PC-3 (cell line): ENCODE measurements at regions not wholly inside any gene's neighbourhood (a gene's known extent, or its start where the extent isn't known, plus 50 kb on each side); places are given as distances from the start of the nearest gene placed in this dataset.

ENCODE experiments used
- ATAC-seq: fragments of 200-7000 bp; cut with Tn5 transposase; 2 replicates; pipeline ENCODE4 v1.9.1; 2020; ENCODE audit warnings: mild to moderate bottlenecking, moderate library complexity
- BruUV-seq: library from RNA; stranded (reverse); fragments of 400-500 nt; replicated peaks from 2 replicates; lab custom pipeline; 2021; lab: Mats Ljungman, UMichigan
- CTCF ChIA-PET: fragments of 300-600 bp; sonication (Branson Sonifier 250); formaldehyde crosslinking; loops from one replicate; lab custom pipeline; 2022; ENCODE audit warnings: antibody characterized with exemption; lab: Charles Lee
- POLR2A ChIA-PET: fragments of 300-600 bp; sonication (Branson Sonifier 250); formaldehyde crosslinking; loops from one replicate; lab custom pipeline; 2022; ENCODE audit warnings: antibody characterized with exemption; ENCODE audit not compliant: unreplicated experiment; lab: Charles Lee
- DNase-seq: peaks from one replicate; pipeline ENCODE4 v3.0.0-alpha.2; 2015
- H2AFZ ChIP-seq: fragments of 300-600 bp; sonication (generic); 2 replicates; pipeline ENCODE4 v1.6.0; 2016; ENCODE audit warnings: antibody characterized with exemption, low read length
- H3F3A ChIP-seq: fragments of 300-600 bp; sonication (generic); one replicate; pipeline ENCODE4 v1.6.0; 2017; ENCODE audit warnings: antibody characterized with exemption, low read length, control low read depth, mild to moderate bottlenecking; ENCODE audit not compliant: unreplicated experiment
- H3K27ac ChIP-seq: fragments of 300-600 bp; sonication (generic); 2 replicates; pipeline ENCODE4 v1.5.1; 2016; ENCODE audit warnings: mild to moderate bottlenecking, low read length
- H3K27me3 ChIP-seq: fragments of 300-600 bp; sonication (generic); 2 replicates; pipeline ENCODE4 v1.6.1; 2016; ENCODE audit warnings: low read length, mixed read lengths
- H3K36me3 ChIP-seq: fragments of 300-600 bp; sonication (generic); 2 replicates; pipeline ENCODE4 v1.6.1; 2016; ENCODE audit warnings: low read depth, mixed run types, low read length, mixed read lengths
- H3K4me1 ChIP-seq: fragments of 300-600 bp; sonication (generic); 2 replicates; pipeline ENCODE4 v1.5.1; 2016; ENCODE audit warnings: low read length; ENCODE audit not compliant: insufficient read depth
- H3K4me2 ChIP-seq: fragments of 300-600 bp; sonication (generic); 2 replicates; pipeline ENCODE4 v1.6.0; 2016; ENCODE audit warnings: low read length
- H3K4me3 ChIP-seq: fragments of 300-600 bp; sonication (generic); 2 replicates; pipeline ENCODE4 v1.5.1; 2016; ENCODE audit warnings: mild to moderate bottlenecking, low read length, mixed read lengths
- H3K79me2 ChIP-seq: fragments of 300-600 bp; sonication (generic); 2 replicates; pipeline ENCODE4 v1.6.1; 2017; ENCODE audit warnings: low read length, mixed read lengths
- H3K9ac ChIP-seq: fragments of 300-600 bp; sonication (generic); 2 replicates; pipeline ENCODE4 v1.6.0; 2016; ENCODE audit warnings: mild to moderate bottlenecking, low read length
- H3K9me2 ChIP-seq: fragments of 300-600 bp; sonication (generic); replicated peaks from 2 replicates; pipeline ENCODE4 v1.6.1; 2016; ENCODE audit warnings: mixed run types, low read length, mixed read lengths
- H3K9me3 ChIP-seq: fragments of 300-600 bp; sonication (generic); 2 replicates; pipeline ENCODE4 v1.6.1; 2016; ENCODE audit warnings: low read length, mixed read lengths
- H4K20me1 ChIP-seq: fragments of 300-600 bp; sonication (generic); 2 replicates; pipeline ENCODE4 v1.6.1; 2016; ENCODE audit warnings: low read length, mixed read lengths
- CTCF ChIP-seq: fragments of 300-600 bp; sonication (generic); conservative IDR thresholded peaks from 2 replicates; pipeline ENCODE4 v1.5.1; 2017; ENCODE audit warnings: antibody characterized with exemption, low read depth, mild to moderate bottlenecking, low read length
- EZH2 ChIP-seq: fragments of 300-600 bp; sonication (generic); IDR thresholded peaks from one replicate; pipeline ENCODE4 v1.6.1; 2017; ENCODE audit warnings: antibody characterized with exemption, mild to moderate bottlenecking, low read length; ENCODE audit not compliant: unreplicated experiment
- EZH2phosphoT487 ChIP-seq: fragments of 300-600 bp; sonication (generic); IDR thresholded peaks from 2 replicates; pipeline ENCODE4 v1.6.1; 2018; ENCODE audit warnings: mild to moderate bottlenecking, antibody characterized with exemption, low read length, borderline replicate concordance
- intact Hi-C: fragments of 100-400 bp; cut with micrococcal nuclease; formaldehyde crosslinking; loops from 2 replicates; pipeline ENCODE4 v1.9.0; 2023

GRCh38 chr20:10919396-10920140, 245.8 kb upstream of the JAG1 start:
- TF ChIP-seq CTCF, result no peak
- TF ChIP-seq EZH2phosphoT487, result no peak
- no peak for TF ChIP-seq EZH2
- H3K27ac ChIP-seq, result peak overlapping the region; percentile 69
- H3K4me1 ChIP-seq, result peaks cover 50% of the 10 kb centered on the region
- H3K79me2 ChIP-seq, result no peaks in the 10 kb centered on the region
- no peaks in the 10 kb centered on the region for H4K20me1 ChIP-seq
- H3K9ac ChIP-seq, result no peak overlapping the region
- H2AFZ ChIP-seq, result peak overlapping the region; percentile 32
- no peaks in the 10 kb centered on the region for H3K27me3 ChIP-seq
- intact Hi-C loops, result loop anchor here (5.0 to 10.0 kb wide), 5 partner anchors 63 to 862 kb away; no protein-coding TSS in a partner anchor
- BruUV-seq, result no TSS peak
- H3K9me3 ChIP-seq, result no peaks in the 10 kb centered on the region
- no peaks in the 10 kb centered on the region for H3F3A ChIP-seq
- ATAC-seq (peak; percentile 62), DNase-seq (peak; percentile 96)
- peak overlapping the region; percentile 60 for H3K4me2 ChIP-seq
- CTCF ChIA-PET, result no interaction called here
- no peaks in the 10 kb centered on the region for H3K9me2 ChIP-seq
- POLR2A ChIA-PET, result interaction anchor here (0.6 kb wide), 1 partner anchor 82 kb away, joined by 5 read pairs; no protein-coding TSS in a partner anchor
- no peaks in the 10 kb centered on the region for H3K36me3 ChIP-seq
- H3K4me3 ChIP-seq, result no peak overlapping the region

DNA sequence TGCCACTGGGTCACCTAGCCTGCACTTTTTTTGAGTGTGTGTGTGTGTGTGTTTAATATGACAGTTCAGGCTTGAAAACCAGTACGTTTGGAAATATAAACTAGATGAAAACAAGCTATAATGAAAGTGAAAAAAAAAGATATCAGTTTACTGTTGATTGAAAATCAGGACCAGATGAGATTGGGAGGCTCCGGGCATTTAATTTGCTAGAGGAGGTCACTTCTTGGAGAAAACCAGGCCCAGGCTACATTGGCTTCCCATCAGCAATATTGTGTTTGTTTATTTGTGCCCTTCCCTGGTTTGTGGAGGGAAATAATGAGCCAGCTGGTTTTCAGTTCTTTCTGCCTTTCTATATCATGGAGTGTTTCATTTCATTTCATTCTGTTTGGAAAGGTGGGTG, 246.6 kb upstream of the JAG1 start:
- Histone ChIP-seq H3K27ac (peak overlapping the region; percentile 69), H3F3A (no peaks in the 10 kb centered on the region), H3K4me1 (peaks cover 58% of the 10 kb centered on the region), H3K9me3 (no peaks in the 10 kb centered on the region), H3K4me3 (no peak overlapping the region), H3K79me2 (no peaks in the 10 kb centered on the region), H3K4me2 (peak overlapping the region; percentile 60), H3K9ac (no peak overlapping the region), H3K27me3 (no peaks in the 10 kb centered on the region), H3K36me3 (no peaks in the 10 kb centered on the region), H4K20me1 (no peaks in the 10 kb centered on the region), H3K9me2 (no peaks in the 10 kb centered on the region), H2AFZ (peak overlapping the region; percentile 32; the same call in 1 of the 2 replicates)
- no peak for ATAC-seq
- POLR2A ChIA-PET, result no interaction called here
- intact Hi-C loops, result loop anchor here (5.0 to 10.0 kb wide), 5 partner anchors 62 to 863 kb away; no protein-coding TSS in a partner anchor
- CTCF ChIA-PET, result interaction anchor here (0.6 kb wide), 1 partner anchor 201 kb away, joined by 8 read pairs; no protein-coding TSS in a partner anchor
- no peak for DNase-seq
- no peak for TF ChIP-seq EZH2phosphoT487
- TF ChIP-seq CTCF, result no peak
- TF ChIP-seq EZH2, result no peak
- BruUV-seq, result no TSS peak
